ENCODE measurements at regions not wholly inside any gene's neighbourhood (a gene's known extent, or its start where the extent isn't known, plus 50 kb on each side); places are given as distances from the start of the nearest gene placed in this dataset.

GRCh38 chr1:29498126-29499103 is 262.1 kb downstream of the PTPRU start:
- no peak for TF ChIP-seq SMARCA5 (IDR thresholded peaks at IDR 0.05)
- TF ChIP-seq POLR2A (IDR thresholded peaks at IDR 0.05; ENCODE audit: low read depth, low read length), result no peak
- no peak for TF ChIP-seq CTCF (IDR thresholded peaks at IDR 0.05 in 2 of 3, conservative IDR thresholded peaks at IDR 0.05 in 1 of 3; ENCODE audit: control insufficient read depth in 2 of 3, extremely low read depth in 1 of 3, insufficient read depth in 1 of 3, low read depth in 3 of 3, low read length in 3 of 3)
- TF ChIP-seq ZNF24 (IDR thresholded peaks at IDR 0.05), result no peak
- TF ChIP-seq ZSCAN29 (IDR thresholded peaks at IDR 0.05), result no peak
- no peak for TF ChIP-seq GABPA (IDR thresholded peaks at IDR 0.05; ENCODE audit: low read depth)
- no peak for TF ChIP-seq KAT2A (conservative IDR thresholded peaks at IDR 0.05; ENCODE audit: control insufficient read depth, low read depth, low read length)
- no peak for TF ChIP-seq CREB1 (IDR thresholded peaks at IDR 0.05; ENCODE audit: low read depth)
- TF ChIP-seq HDAC2 (IDR thresholded peaks at IDR 0.05), result no peak
- no peak for TF ChIP-seq BCLAF1 (IDR thresholded peaks at IDR 0.05)
- no peak for TF ChIP-seq KDM1A (IDR thresholded peaks at IDR 0.05; ENCODE audit: borderline replicate concordance)
- no peak for TF ChIP-seq CBX3 (IDR thresholded peaks at IDR 0.05; ENCODE audit: borderline replicate concordance, low read depth)
- TF ChIP-seq USF2 (IDR thresholded peaks at IDR 0.05; ENCODE audit: borderline replicate concordance, low read depth, low read length), result no peak
